Activated CD8-positive, alpha-beta T cell treated with anti-CD3 and anti-CD28 coated beads for 36 hours (primary cell): ENCODE measurements at regions not wholly inside any gene's neighbourhood (a gene's known extent, or its start where the extent isn't known, plus 50 kb on each side); places are given as distances from the start of the nearest gene placed in this dataset.

Experiments used
- ATAC-seq: fragments of 200-7000 bp; cut with Tn5 transposase; one replicate; pipeline ENCODE4 v1.10.0; 2021; ENCODE audit warnings: mild to moderate bottlenecking, moderate library complexity
- CTCF ChIA-PET: fragments of 350-600 bp; sonication (Branson Sonifier 250); formaldehyde crosslinking; loops from one replicate; lab custom pipeline; 2021; ENCODE audit warnings: antibody characterized with exemption; lab: Charles Lee
- POLR2A ChIA-PET: fragments of 350-600 bp; sonication (Branson Sonifier 250); formaldehyde crosslinking; loops from one replicate; lab custom pipeline; 2021; ENCODE audit warnings: antibody characterized with exemption; lab: Charles Lee
- DNase-seq: peaks from one replicate; pipeline ENCODE4 v3.0.0-alpha.2; 2020
- H3K27ac Mint-ChIP-seq: one replicate; pipeline ENCODE4 v1.8.0; 2021; ENCODE audit warnings: mild to moderate bottlenecking, mixed read lengths
- H3K27me3 Mint-ChIP-seq: one replicate; pipeline ENCODE4 v1.8.0; 2021; ENCODE audit warnings: mixed read lengths
- H3K36me3 Mint-ChIP-seq: one replicate; pipeline ENCODE4 v1.8.0; 2021; ENCODE audit warnings: low read depth, mixed read lengths
- H3K4me1 Mint-ChIP-seq: one replicate; pipeline ENCODE4 v1.8.0; 2021; ENCODE audit warnings: low read depth, mixed read lengths
- H3K4me3 Mint-ChIP-seq: one replicate; pipeline ENCODE4 v1.8.0; 2021; ENCODE audit warnings: mild to moderate bottlenecking, moderate library complexity, mixed read lengths
- H3K9me3 Mint-ChIP-seq: one replicate; pipeline ENCODE4 v1.8.0; 2021; ENCODE audit warnings: mixed read lengths
- intact Hi-C: fragments of 100-400 bp; cut with micrococcal nuclease; formaldehyde crosslinking; loops from one replicate; pipeline ENCODE4 v1.10.0; 2022
- TF ChIP-seq, protein P1 (sequence below): fragments of 200-600 bp; IDR thresholded peaks from one replicate; pipeline ENCODE4 v1.8.0; 2022; ENCODE audit warnings: antibody characterized with exemption, mild to moderate bottlenecking

DNA sequence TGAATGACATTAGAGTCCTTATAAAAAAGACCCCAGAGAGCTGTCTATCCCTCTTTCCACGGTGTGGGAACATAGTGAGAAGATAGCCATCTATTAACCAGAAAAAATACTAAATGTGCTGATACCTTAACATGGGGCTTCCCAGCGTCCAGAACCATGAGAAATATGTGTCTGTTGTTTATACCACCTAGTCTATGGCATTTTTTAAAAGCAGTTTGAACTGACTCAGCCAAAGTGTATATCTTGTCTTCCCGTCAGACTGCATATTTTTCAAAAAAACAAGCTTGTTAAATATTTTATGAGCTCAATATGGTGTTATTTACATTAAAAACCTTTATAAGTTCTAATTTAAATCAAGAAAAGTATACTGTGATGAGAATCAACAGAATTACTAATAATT, 255.3 kb downstream of the HGF start:
- Mint-ChIP-seq H3K27ac (no peak overlapping the region), H3K36me3 (no peaks in the 10 kb centered on the region), H3K27me3 (no peaks in the 10 kb centered on the region), H3K9me3 (no peaks in the 10 kb centered on the region), H3K4me1 (no peaks in the 10 kb centered on the region), H3K4me3 (no peak overlapping the region)
- no peak for DNase-seq
- CTCF ChIA-PET, result no interaction called here
- no peak for ATAC-seq
- TF ChIP-seq, protein P1, sequence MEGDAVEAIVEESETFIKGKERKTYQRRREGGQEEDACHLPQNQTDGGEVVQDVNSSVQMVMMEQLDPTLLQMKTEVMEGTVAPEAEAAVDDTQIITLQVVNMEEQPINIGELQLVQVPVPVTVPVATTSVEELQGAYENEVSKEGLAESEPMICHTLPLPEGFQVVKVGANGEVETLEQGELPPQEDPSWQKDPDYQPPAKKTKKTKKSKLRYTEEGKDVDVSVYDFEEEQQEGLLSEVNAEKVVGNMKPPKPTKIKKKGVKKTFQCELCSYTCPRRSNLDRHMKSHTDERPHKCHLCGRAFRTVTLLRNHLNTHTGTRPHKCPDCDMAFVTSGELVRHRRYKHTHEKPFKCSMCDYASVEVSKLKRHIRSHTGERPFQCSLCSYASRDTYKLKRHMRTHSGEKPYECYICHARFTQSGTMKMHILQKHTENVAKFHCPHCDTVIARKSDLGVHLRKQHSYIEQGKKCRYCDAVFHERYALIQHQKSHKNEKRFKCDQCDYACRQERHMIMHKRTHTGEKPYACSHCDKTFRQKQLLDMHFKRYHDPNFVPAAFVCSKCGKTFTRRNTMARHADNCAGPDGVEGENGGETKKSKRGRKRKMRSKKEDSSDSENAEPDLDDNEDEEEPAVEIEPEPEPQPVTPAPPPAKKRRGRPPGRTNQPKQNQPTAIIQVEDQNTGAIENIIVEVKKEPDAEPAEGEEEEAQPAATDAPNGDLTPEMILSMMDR, result no peak
- POLR2A ChIA-PET, result no interaction called here
- intact Hi-C loops, result no loop called here

- H3K4me1 Mint-ChIP-seq, result no peaks in the 10 kb centered on the region
- TF ChIP-seq, protein P1, result no peak
- ATAC-seq, result no peak
- POLR2A ChIA-PET, result no interaction called here
- no peaks in the 10 kb centered on the region for H3K9me3 Mint-ChIP-seq
- H3K27ac Mint-ChIP-seq, result no peak overlapping the region
- H3K4me3 Mint-ChIP-seq, result no peak overlapping the region
- no peaks in the 10 kb centered on the region for H3K36me3 Mint-ChIP-seq
- intact Hi-C loops, result no loop called here
- no peaks in the 10 kb centered on the region for H3K27me3 Mint-ChIP-seq
- CTCF ChIA-PET, result no interaction called here
- DNase-seq, result no peak
These were observed 259.7 kb downstream of the HGF start for GRCh38 chr7:81510122-81510521.

DNA sequence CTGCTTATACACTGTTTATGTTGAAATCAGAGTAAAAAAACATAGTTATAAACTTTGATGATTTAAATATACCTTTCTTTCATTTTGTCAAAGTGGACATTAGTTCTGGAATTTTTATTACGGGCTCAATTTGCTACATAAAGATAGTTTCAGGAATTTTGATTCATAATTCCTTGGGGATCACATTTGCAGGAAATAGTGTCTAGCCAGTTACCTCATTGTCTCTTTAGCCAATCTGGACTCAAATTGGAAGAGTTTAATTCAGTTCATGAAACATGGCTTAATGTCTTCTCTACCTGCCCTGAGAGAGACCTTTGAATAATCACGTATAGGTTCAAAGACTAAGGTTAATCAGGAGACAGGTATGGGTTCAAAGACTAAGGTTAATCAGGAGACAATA, 262.6 kb downstream of the HGF start:
- intact Hi-C loops, result no loop called here
- H3K36me3 Mint-ChIP-seq, result no peaks in the 10 kb centered on the region
- CTCF ChIA-PET, result no interaction called here

DNA sequence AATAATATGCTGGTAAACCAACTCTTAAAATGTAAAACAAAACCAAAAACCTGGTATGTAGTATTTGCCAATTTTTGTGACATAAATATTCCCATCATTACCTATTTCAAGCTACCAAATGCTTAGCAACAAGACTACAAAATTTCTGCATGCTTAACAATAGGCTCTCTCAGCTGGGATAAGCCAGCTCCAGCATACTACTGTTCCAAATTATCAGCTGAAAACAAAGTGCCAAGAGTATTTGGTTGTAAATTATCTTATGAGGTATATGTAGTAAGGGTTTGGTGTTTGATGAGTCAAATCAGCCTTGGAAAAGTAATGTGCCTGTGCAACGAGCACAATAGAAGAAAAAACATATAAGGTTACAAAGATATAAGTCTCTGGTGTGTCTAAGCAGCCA, 263.2 kb downstream of the HGF start:
- POLR2A ChIA-PET, result no interaction called here
- Mint-ChIP-seq H3K27ac (no peak overlapping the region), H3K36me3 (no peaks in the 10 kb centered on the region), H3K4me3 (no peak overlapping the region), H3K9me3 (no peaks in the 10 kb centered on the region), H3K27me3 (no peaks in the 10 kb centered on the region), H3K4me1 (no peaks in the 10 kb centered on the region)
- ATAC-seq, result no peak
- intact Hi-C loops, result no loop called here
- CTCF ChIA-PET, result no interaction called here
- TF ChIP-seq, protein P1, result no peak
- no peak for DNase-seq

More for the DNA sequence above, 262.6 kb downstream of the HGF start:
- no peak overlapping the region for H3K4me3 Mint-ChIP-seq
- POLR2A ChIA-PET, result no interaction called here
- no peaks in the 10 kb centered on the region for H3K4me1 Mint-ChIP-seq
- DNase-seq, result no peak
- H3K27ac Mint-ChIP-seq, result no peak overlapping the region
- no peaks in the 10 kb centered on the region for H3K9me3 Mint-ChIP-seq
- TF ChIP-seq, protein P1, result no peak
- no peak for ATAC-seq
- no peaks in the 10 kb centered on the region for H3K27me3 Mint-ChIP-seq

DNA sequence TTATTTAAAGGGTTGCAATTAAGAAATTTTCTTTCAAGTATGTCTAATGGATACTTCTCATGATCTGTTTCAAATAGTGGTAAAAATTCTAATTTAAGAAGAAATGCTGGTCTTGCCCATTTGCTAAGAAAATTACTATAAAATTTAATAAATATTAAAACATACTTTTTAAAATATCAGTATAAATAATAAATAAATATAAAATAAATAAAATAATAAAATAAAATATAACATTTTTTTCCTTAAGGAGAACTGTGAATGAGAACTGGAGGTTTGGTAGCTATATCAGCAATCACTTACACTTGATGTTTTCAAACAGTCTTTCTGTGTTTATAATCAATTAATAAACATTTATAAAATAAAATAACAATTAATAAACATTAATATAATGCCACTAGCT, 266.1 kb downstream of the HGF start:
- intact Hi-C loops, result no loop called here
- DNase-seq (no peak), ATAC-seq (no peak)
- Mint-ChIP-seq H3K9me3 (no peaks in the 10 kb centered on the region), H3K27ac (no peak overlapping the region), H3K4me1 (no peaks in the 10 kb centered on the region), H3K4me3 (no peak overlapping the region), H3K36me3 (no peaks in the 10 kb centered on the region), H3K27me3 (no peaks in the 10 kb centered on the region)
- ChIA-PET POLR2A (no interaction called here), CTCF (no interaction called here)
- TF ChIP-seq, protein P1, result no peak
